MM.1S (cell line): ENCODE measurements at regions not wholly inside any gene's neighbourhood (a gene's known extent, or its start where the extent isn't known, plus 50 kb on each side); places are given as distances from the start of the nearest gene placed in this dataset.

Source experiments
- DNase-seq: peaks from one replicate; pipeline ENCODE4 v3.0.0-alpha.2; 2015
- H2AFZ ChIP-seq: fragments of 300-600 bp; sonication (generic); 2 replicates; pipeline ENCODE4 v1.6.0; 2016; ENCODE audit warnings: antibody characterized with exemption, low read length
- H3F3A ChIP-seq: fragments of 300-600 bp; sonication (generic); 2 replicates; pipeline ENCODE4 v1.6.1; 2016; ENCODE audit warnings: mild to moderate bottlenecking, antibody characterized with exemption, low read length, moderate library complexity, mixed read lengths; ENCODE audit not compliant: insufficient read depth
- H3K27ac ChIP-seq: fragments of 300-600 bp; sonication (generic); 2 replicates; pipeline ENCODE4 v1.5.1; 2016; ENCODE audit warnings: mild to moderate bottlenecking, low read length
- H3K27me3 ChIP-seq: fragments of 300-600 bp; sonication (generic); replicated peaks from 2 replicates; pipeline ENCODE4 v1.6.0; 2016; ENCODE audit warnings: low read length; ENCODE audit not compliant: insufficient read depth
- H3K36me3 ChIP-seq: fragments of 300-600 bp; sonication (generic); replicated peaks from 2 replicates; pipeline ENCODE4 v1.6.1; 2016; ENCODE audit warnings: mild to moderate bottlenecking, low read length, mixed read lengths; ENCODE audit not compliant: insufficient read depth
- H3K4me1 ChIP-seq: fragments of 300-600 bp; sonication (generic); 2 replicates; pipeline ENCODE4 v1.6.1; 2016; ENCODE audit warnings: low read length, mixed read lengths
- H3K4me2 ChIP-seq: fragments of 300-600 bp; sonication (generic); 2 replicates; pipeline ENCODE4 v1.6.0; 2016; ENCODE audit warnings: low read depth, low read length
- H3K4me3 ChIP-seq: fragments of 300-600 bp; sonication (generic); 2 replicates; pipeline ENCODE4 v1.5.1; 2016; ENCODE audit warnings: low read length, mixed read lengths
- H3K79me2 ChIP-seq: fragments of 300-600 bp; sonication (generic); 2 replicates; pipeline ENCODE4 v1.6.1; 2016; ENCODE audit warnings: mixed run types, low read length, mixed read lengths
- H3K9ac ChIP-seq: fragments of 300-600 bp; sonication (generic); 2 replicates; pipeline ENCODE4 v1.6.1; 2016; ENCODE audit warnings: low read length, mixed read lengths
- H3K9me2 ChIP-seq: fragments of 300-600 bp; sonication (generic); replicated peaks from 2 replicates; pipeline ENCODE4 v1.6.1; 2016; ENCODE audit warnings: mild to moderate bottlenecking, low read length, mixed read lengths; ENCODE audit not compliant: insufficient read depth
- H3K9me3 ChIP-seq: fragments of 300-600 bp; sonication (generic); replicated peaks from 2 replicates; pipeline ENCODE4 v1.6.1; 2016; ENCODE audit warnings: mild to moderate bottlenecking, low read length, mixed read lengths; ENCODE audit not compliant: insufficient read depth
- H4K20me1 ChIP-seq: fragments of 300-600 bp; sonication (generic); 2 replicates; pipeline ENCODE4 v1.6.1; 2016; ENCODE audit warnings: mild to moderate bottlenecking, low read length, moderate library complexity, mixed read lengths; ENCODE audit not compliant: insufficient read depth
- CTCF ChIP-seq: fragments of 300-600 bp; sonication (generic); IDR thresholded peaks from 2 replicates; pipeline ENCODE4 v1.5.1; 2016; ENCODE audit warnings: antibody characterized with exemption, low read length, mixed read lengths
- EZH2 ChIP-seq: fragments of 300-600 bp; sonication (generic); optimal IDR thresholded peaks from 2 replicates; pipeline ENCODE3; 2017; ENCODE audit warnings: low read depth, mild to moderate bottlenecking, antibody characterized with exemption, low read length, mixed read lengths
- EZH2phosphoT487 ChIP-seq: fragments of 300-600 bp; sonication (generic); IDR thresholded peaks from 2 replicates; pipeline ENCODE4 v1.6.1; 2018; ENCODE audit warnings: antibody characterized with exemption, low read length

DNA sequence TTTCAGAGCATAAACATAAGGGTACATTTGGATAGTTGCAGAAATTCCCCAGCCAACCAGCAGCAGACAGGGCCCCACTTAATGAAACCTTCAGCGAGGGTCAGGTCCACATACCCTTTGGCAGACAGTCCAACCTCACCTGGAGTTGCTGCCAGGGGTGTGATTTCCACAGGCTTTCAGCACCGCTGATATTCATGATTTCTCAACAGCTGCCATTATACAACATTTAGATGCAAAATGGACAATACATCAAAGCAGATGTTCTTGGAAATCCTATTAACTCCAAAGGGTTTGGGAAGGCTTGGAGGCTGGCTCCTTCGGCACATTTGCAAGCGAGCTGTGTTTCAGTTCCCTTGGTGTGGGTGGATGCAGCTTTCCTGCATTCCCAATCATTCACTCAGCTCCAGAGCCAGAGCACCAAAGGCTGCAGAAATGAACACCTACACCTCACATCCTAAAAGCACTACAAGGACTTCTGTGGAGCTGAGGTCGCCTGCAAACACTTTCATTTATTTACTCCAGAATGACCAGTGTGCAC, 147.2 kb upstream of the VSTM2B start:
- no peak overlapping the region for H2AFZ ChIP-seq
- no peak overlapping the region for H3K4me2 ChIP-seq
- DNase-seq = no peak
- no peaks in the 10 kb centered on the region for H3K9me3 ChIP-seq
- H3K4me1 ChIP-seq = no peaks in the 10 kb centered on the region
- H3K9ac ChIP-seq = no peak overlapping the region
- no peaks in the 10 kb centered on the region for H3K9me2 ChIP-seq
- TF ChIP-seq EZH2phosphoT487 = no peak
- TF ChIP-seq EZH2 = no peak
- no peak for TF ChIP-seq CTCF
- H4K20me1 ChIP-seq = no peaks in the 10 kb centered on the region
- H3K79me2 ChIP-seq = no peaks in the 10 kb centered on the region
- H3K36me3 ChIP-seq = no peaks in the 10 kb centered on the region
- H3K27ac ChIP-seq = no peak overlapping the region
- no peak overlapping the region for H3K4me3 ChIP-seq
- H3F3A ChIP-seq = no peaks in the 10 kb centered on the region
- peaks cover 21% of the 10 kb centered on the region for H3K27me3 ChIP-seq

DNA sequence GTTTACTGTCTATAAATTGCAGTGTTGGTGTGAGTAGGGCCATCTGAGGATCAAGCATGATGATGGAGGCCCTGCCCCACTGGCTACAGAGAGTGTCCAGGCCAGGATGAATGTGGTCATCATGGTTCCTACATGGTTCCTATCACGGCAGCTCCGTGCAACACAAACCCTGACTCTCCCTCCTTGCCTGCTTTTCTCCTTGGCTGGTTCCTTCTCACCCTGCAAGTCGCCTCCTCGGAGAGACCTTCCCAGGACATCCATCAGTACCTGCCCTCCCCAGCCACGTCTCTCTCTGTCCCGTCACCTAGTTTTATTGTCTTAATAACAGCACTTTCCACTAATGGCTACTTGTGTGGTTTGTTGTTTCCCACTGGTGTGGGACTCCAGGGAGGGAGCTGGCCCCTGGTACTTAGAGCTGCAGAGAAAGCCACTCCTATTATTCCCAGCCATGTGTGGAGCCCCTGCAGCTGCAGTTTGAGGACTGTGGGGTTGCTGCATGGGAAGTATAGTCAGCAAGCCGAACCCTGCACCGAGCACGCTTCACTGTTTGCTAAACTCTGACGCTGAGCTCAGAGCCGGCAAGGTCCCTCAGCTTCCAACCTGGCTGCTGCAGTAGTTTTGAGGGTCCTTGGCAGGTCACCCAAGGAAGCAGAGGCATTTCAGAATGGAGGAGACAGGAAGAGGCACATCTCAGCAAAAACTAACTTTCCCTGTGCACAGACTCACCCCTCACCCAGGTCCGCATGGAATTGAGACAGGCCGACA, 146.4 kb upstream of the VSTM2B start:
- Histone ChIP-seq H3K9me2 (no peaks in the 10 kb centered on the region), H3F3A (no peaks in the 10 kb centered on the region), H3K27me3 (peaks cover 21% of the 10 kb centered on the region), H3K9me3 (no peaks in the 10 kb centered on the region), H3K79me2 (no peaks in the 10 kb centered on the region), H3K4me3 (no peak overlapping the region), H3K4me2 (no peak overlapping the region), H2AFZ (no peak overlapping the region), H3K36me3 (no peaks in the 10 kb centered on the region), H4K20me1 (no peaks in the 10 kb centered on the region), H3K27ac (no peak overlapping the region), H3K4me1 (no peaks in the 10 kb centered on the region), H3K9ac (no peak overlapping the region)
- TF ChIP-seq EZH2 (no peak), CTCF (no peak), EZH2phosphoT487 (no peak)
- DNase-seq = no peak

GRCh38 chr19:29380581-29380980, 145.2 kb upstream of the VSTM2B start:
- H3K9ac ChIP-seq = no peak overlapping the region
- no peak for TF ChIP-seq CTCF
- no peak for TF ChIP-seq EZH2phosphoT487
- TF ChIP-seq EZH2 = no peak
- no peaks in the 10 kb centered on the region for H3K9me2 ChIP-seq
- H3K4me1 ChIP-seq = no peaks in the 10 kb centered on the region
- H3K27me3 ChIP-seq = peaks cover 20% of the 10 kb centered on the region
- no peak for DNase-seq
- no peaks in the 10 kb centered on the region for H4K20me1 ChIP-seq
- H3K4me3 ChIP-seq = no peak overlapping the region
- no peaks in the 10 kb centered on the region for H3K79me2 ChIP-seq
- H3K9me3 ChIP-seq = no peaks in the 10 kb centered on the region
- no peak overlapping the region for H3K4me2 ChIP-seq
- H3F3A ChIP-seq = no peaks in the 10 kb centered on the region
- H3K36me3 ChIP-seq = no peaks in the 10 kb centered on the region
- H3K27ac ChIP-seq = no peak overlapping the region
- no peak overlapping the region for H2AFZ ChIP-seq
